NB4 (cell line): ENCODE measurements at regions not wholly inside any gene's neighbourhood (a gene's known extent, or its start where the extent isn't known, plus 50 kb on each side); places are given as distances from the start of the nearest gene placed in this dataset.

Experiments used
- MAX ChIP-seq: IDR thresholded peaks from 2 replicates; pipeline ENCODE4 v1.6.1; 2011; ENCODE audit warnings: low read depth, low read length
- MYC ChIP-seq: IDR thresholded peaks from 2 replicates; pipeline ENCODE4 v1.6.1; 2011; ENCODE audit warnings: low read depth, low read length
- POLR2A ChIP-seq: IDR thresholded peaks from 2 replicates; pipeline ENCODE4 v1.6.1; 2011; ENCODE audit warnings: mild to moderate bottlenecking; ENCODE audit not compliant: insufficient read length; ENCODE audit errors: extremely low read depth
- TF ChIP-seq, protein P1 (sequence below): IDR thresholded peaks from one replicate; pipeline ENCODE4 v1.5.1; 2012; ENCODE audit warnings: low read depth, low read length

DNA sequence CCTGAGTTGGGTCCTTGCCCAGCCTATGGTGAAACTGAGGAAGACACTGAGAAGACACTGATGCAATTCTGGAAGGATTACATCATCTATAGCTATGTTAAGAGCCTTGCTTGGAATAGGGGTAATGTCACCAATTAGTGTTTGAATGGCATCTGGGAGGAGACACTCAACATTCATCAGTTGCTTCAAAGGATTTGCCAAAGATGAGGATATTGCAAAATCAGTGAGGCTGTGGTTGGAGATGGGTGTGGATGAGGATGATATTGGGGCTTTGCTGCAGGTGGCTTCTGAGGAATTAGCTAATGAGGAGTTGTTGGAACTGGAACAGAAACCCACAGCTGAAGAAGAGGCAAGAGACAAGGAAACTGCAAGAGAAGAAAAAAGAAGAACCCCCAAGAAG is 146.7 kb upstream of the SP4 start:
- TF ChIP-seq, protein P1, sequence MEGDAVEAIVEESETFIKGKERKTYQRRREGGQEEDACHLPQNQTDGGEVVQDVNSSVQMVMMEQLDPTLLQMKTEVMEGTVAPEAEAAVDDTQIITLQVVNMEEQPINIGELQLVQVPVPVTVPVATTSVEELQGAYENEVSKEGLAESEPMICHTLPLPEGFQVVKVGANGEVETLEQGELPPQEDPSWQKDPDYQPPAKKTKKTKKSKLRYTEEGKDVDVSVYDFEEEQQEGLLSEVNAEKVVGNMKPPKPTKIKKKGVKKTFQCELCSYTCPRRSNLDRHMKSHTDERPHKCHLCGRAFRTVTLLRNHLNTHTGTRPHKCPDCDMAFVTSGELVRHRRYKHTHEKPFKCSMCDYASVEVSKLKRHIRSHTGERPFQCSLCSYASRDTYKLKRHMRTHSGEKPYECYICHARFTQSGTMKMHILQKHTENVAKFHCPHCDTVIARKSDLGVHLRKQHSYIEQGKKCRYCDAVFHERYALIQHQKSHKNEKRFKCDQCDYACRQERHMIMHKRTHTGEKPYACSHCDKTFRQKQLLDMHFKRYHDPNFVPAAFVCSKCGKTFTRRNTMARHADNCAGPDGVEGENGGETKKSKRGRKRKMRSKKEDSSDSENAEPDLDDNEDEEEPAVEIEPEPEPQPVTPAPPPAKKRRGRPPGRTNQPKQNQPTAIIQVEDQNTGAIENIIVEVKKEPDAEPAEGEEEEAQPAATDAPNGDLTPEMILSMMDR, result no peak
- TF ChIP-seq MAX (no peak), POLR2A (no peak), MYC (no peak)
